Pancreas (tissue), 10 donors: ENCODE measurements at regions not wholly inside any gene's neighbourhood (a gene's known extent, or its start where the extent isn't known, plus 50 kb on each side); places are given as distances from the start of the nearest gene placed in this dataset.

Experiments used
- ATAC-seq, 4 donors: fragments of 200-7000 bp; cut with Tn5 transposase; one replicate each; pipeline versions ENCODE4 v1.8.0 to v1.9.1; 2020; ENCODE audit warnings: mild to moderate bottlenecking in 4 of 4, moderate library complexity in 4 of 4
- DNase-seq, 6 donors: peaks; one replicate each; pipeline ENCODE4 v3.0.0-alpha.2; 2020
- FAIRE-seq: peaks from 2 replicates; lab custom pipeline; 2012; peaks lifted over from hg19 to GRCh38; lab: Jason Lieb, UNC
- H3K27ac ChIP-seq, 4 donors: fragments of 200-600 bp; sonication (generic); 1 replicate in 3 of 4; 2 replicates in 1 of 4; pipeline versions ENCODE4 v1.5.0 to v1.8.0; 2020
- H3K27me3 ChIP-seq, 4 donors: fragments of 200-600 bp; one replicate each; pipeline ENCODE4 v1.8.0; 2021
- H3K36me3 ChIP-seq, 3 donors: fragments of 200-600 bp; sonication (generic) in 1 of 3; one replicate each; pipeline versions ENCODE4 v1.5.0 to v1.8.0; 2020 to 2021
- H3K4me1 ChIP-seq, 3 donors: fragments of 200-600 bp; one replicate each; pipeline ENCODE4 v1.8.0; 2021
- H3K4me3 ChIP-seq, 4 donors: fragments of 200-600 bp; sonication (generic) in 2 of 4; one replicate each; pipeline versions ENCODE4 v1.5.0 to v1.8.0; 2020 to 2021
- H3K9me3 ChIP-seq, 4 donors: fragments of 200-600 bp; one replicate each; pipeline ENCODE4 v1.8.0; 2021
- WGBS, 2 donors: extraction: QIAGEN DNeasy Blood & Tissue Kit; methylation state at CpG; one replicate each; pipeline ENCODE4 v1.1.7; 2013; 5-methylcytosine and 5-hydroxymethylcytosine counted together
- intact Hi-C, 3 donors: fragments of 100-400 bp; cut with DNase I; formaldehyde crosslinking; loops; one replicate each; pipeline versions ENCODE4 v1.11.1 to v1.14.2; 2022
- TF ChIP-seq, protein P1 (sequence below), 4 donors: fragments of 200-600 bp; sonication (generic) in 3 of 4; IDR thresholded peaks; one replicate each; pipeline versions ENCODE4 v1.5.0 to v1.8.0; 2021; ENCODE audit warnings: antibody characterized with exemption in 4 of 4
- donor health status: healthy with polysubstance abuse.
- donor health status: DM: no; HTN: no; CAD: no; lungs with moderate emphysema.
- donor health status: DM: no; HTN: no; CAD: no.
- donor health status: control.
- donor health status: control.
- donor health status: Bipolar disorder and iron deficiency.
- donor health status: DM: yes; HTN: yes; CAD: no.
- donor health status: DM: no; HTN: no; CAD: no.
- donor health status: DM: no; HTN: no; CAD: no.
- donor health status: DM: yes; HTN: yes; CAD: no.

DNA sequence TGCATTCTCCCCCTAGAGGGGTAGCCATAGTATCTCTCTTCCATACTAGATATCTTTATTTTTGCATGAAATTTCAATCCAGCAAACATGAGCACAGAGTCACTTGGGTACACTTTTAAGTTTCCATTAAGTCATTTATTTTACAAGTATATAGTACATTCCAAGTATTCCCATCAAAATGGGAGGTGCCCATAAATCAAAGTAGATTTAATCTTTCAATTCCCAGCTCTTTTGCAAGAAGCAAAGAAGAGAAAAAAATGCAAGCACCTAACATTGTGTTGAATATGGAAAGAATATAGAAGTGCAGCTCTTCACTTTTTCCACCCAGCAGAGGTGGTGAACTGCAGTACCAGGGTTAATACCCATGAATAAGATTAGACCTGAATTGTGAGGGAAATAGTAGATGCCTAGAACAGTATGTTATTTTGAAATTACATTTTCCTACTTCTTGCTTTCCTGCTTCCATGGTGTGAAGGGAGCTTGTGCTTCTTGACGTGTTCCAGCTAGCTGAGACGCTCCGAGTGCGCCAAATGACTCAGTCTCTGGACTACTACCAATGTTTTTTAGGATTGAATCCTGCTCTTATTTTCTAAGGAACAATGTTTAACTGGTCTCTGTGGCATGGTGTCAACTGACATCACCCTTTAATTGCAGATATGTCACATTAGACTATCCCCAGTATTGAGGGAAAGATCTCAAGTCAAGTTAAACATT, 151.1 kb upstream of the MAF start:
- intact Hi-C loops, result no loop called here
- FAIRE-seq (no peak), DNase-seq (peak in 1 of 6 donors; percentile 5), ATAC-seq (peak in 2 of 4 donors; percentile 26 to 40)
- 84 to 91% methylated on average over 4 of the region's 4 CpGs for WGBS, 2 donors
- TF ChIP-seq, protein P1, sequence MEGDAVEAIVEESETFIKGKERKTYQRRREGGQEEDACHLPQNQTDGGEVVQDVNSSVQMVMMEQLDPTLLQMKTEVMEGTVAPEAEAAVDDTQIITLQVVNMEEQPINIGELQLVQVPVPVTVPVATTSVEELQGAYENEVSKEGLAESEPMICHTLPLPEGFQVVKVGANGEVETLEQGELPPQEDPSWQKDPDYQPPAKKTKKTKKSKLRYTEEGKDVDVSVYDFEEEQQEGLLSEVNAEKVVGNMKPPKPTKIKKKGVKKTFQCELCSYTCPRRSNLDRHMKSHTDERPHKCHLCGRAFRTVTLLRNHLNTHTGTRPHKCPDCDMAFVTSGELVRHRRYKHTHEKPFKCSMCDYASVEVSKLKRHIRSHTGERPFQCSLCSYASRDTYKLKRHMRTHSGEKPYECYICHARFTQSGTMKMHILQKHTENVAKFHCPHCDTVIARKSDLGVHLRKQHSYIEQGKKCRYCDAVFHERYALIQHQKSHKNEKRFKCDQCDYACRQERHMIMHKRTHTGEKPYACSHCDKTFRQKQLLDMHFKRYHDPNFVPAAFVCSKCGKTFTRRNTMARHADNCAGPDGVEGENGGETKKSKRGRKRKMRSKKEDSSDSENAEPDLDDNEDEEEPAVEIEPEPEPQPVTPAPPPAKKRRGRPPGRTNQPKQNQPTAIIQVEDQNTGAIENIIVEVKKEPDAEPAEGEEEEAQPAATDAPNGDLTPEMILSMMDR (IDR thresholded peaks at IDR 0.05), result no peak
- no peaks in the 10 kb centered on the region for H3K4me1 ChIP-seq
- no peak overlapping the region for H3K4me3 ChIP-seq
- H3K36me3 ChIP-seq, result no peaks in the 10 kb centered on the region
- H3K27ac ChIP-seq, result no peak overlapping the region
- H3K27me3 ChIP-seq, result no peaks in the 10 kb centered on the region
- no peaks in the 10 kb centered on the region for H3K9me3 ChIP-seq

DNA sequence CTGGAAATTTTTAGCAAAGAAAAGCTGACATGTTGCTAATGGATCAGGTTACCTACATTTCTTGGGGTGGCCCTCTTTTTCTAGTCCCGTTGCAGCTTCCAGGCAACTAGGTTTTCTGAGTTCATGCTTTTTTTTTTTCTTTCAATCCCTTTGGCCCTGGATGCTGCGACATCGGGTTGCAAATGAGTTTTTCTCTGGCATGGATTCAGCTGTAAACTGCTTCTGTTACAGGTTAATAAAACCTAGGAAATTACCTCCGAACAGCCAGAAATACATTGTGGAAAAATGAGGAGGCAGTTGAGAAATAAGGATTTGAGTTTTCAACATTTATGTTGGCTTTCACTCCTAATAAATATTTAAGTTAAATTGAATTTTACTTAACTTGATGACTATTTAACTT, 149.8 kb upstream of the MAF start:
- Histone ChIP-seq H3K4me1 (no peaks in the 10 kb centered on the region), H3K4me3 (no peak overlapping the region), H3K36me3 (no peaks in the 10 kb centered on the region), H3K27ac (no peak overlapping the region), H3K9me3 (no peaks in the 10 kb centered on the region), H3K27me3 (no peaks in the 10 kb centered on the region)
- FAIRE-seq (no peak), DNase-seq (no peak), ATAC-seq (no peak)
- TF ChIP-seq, protein P1 (IDR thresholded peaks at IDR 0.05), result no peak
- intact Hi-C loops, result no loop called here
- 71 to 78% methylated on average over 4 of the region's 4 CpGs for WGBS, 2 donors

DNA sequence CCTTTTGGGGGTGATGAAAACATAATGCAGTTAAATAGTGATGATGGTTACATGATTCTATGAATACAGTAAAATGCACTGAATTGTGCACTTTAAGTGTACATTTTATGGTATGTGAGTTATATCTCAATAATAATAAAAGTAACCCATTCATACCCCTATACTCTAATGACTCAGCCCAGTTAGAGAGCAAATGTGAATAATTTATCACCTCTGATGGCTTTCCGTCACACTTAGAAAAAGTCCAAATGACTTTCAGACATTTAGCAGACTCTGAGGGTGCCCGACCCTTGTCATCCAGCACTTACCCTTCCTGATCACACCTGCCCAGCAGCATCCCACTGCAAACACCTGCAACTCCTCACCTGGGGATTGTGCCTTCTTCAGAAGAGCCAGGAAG, 148.1 kb upstream of the MAF start:
- no peaks in the 10 kb centered on the region for H3K9me3 ChIP-seq
- no peaks in the 10 kb centered on the region for H3K4me1 ChIP-seq
- TF ChIP-seq, protein P1 (IDR thresholded peaks at IDR 0.05), result no peak
- DNase-seq (no peak), FAIRE-seq (no peak), ATAC-seq (no peak)
- H3K27ac ChIP-seq, result no peak overlapping the region
- WGBS, 2 donors, result 95 to 98% methylated on average over 2 of the region's 2 CpGs
- no peaks in the 10 kb centered on the region for H3K36me3 ChIP-seq
- H3K27me3 ChIP-seq, result no peaks in the 10 kb centered on the region
- H3K4me3 ChIP-seq, result no peak overlapping the region
- intact Hi-C loops, result no loop called here

DNA sequence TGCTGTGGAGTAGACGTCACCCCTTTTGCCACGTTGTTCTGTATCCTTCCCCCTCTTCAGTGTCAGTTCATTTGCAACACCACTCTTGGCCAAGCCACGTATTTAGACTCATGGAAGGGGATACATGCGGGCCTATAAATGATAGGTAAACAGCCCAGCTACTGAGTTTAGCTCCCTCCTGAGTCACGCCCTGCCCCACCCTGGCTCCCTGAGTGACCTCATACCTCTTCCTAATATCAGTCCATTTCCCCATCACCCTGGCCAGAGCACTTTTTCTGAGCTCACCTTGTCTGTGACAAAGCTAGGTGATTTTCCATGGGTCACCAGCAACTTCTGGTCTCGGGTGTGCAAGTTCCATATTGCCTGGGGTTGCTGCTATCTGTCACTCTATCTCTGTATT, 147.2 kb upstream of the MAF start:
- DNase-seq, result no peak
- Histone ChIP-seq H3K9me3 (no peaks in the 10 kb centered on the region), H3K27me3 (no peaks in the 10 kb centered on the region), H3K27ac (no peak overlapping the region), H3K4me3 (no peak overlapping the region), H3K4me1 (no peaks in the 10 kb centered on the region), H3K36me3 (no peaks in the 10 kb centered on the region)
- no peak for FAIRE-seq
- 90 to 92% methylated on average over 6 of the region's 6 CpGs for WGBS, 2 donors
- TF ChIP-seq, protein P1 (IDR thresholded peaks at IDR 0.05), result no peak
- no peak for ATAC-seq
- intact Hi-C loops, result no loop called here

DNA sequence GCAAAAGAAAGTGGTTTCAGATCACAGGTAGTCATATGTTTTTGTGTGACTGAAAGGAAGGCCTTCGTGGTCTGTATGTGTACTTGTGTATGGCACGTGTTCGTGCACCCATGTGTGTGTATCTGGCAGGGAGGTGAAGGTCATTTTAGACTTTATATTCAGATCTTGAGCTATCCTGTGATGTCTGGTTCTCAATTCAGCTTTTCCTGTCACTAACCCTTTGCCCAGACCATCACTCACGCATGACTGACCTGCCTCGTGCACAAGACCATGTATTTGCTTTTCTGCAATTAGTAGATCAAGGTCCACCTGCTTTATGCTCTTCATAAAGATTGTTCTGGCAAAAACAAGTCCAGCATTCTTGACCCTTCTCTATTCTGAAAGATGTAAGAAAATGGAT, 139.7 kb upstream of the MAF start:
- Histone ChIP-seq H3K27me3 (no peaks in the 10 kb centered on the region), H3K4me1 (no peaks in the 10 kb centered on the region), H3K27ac (no peak overlapping the region), H3K36me3 (no peaks in the 10 kb centered on the region), H3K4me3 (no peak overlapping the region), H3K9me3 (no peaks in the 10 kb centered on the region)
- ATAC-seq, result peak in 1 of 4 donors; percentile 44
- intact Hi-C loops, result no loop called here
- DNase-seq, result no peak
- no peak for FAIRE-seq
- TF ChIP-seq, protein P1 (IDR thresholded peaks at IDR 0.05), result no peak
- WGBS, 2 donors, result 87 to 91% methylated on average over 5 of the region's 5 CpGs
